ENCODE measurements at regions not wholly inside any gene's neighbourhood (a gene's known extent, or its start where the extent isn't known, plus 50 kb on each side); places are given as distances from the start of the nearest gene placed in this dataset.

GRCh38 chr6:74319292-74319691 is 623.3 kb downstream of the CD109 start:
- no peak overlapping the region for H2AFZ ChIP-seq (ENCODE audit: low read depth, low read length)
- no peaks in the 10 kb centered on the region for H3K79me2 ChIP-seq (replicated peaks; ENCODE audit: insufficient read depth, low read length)
- no peaks in the 10 kb centered on the region for H3K9me3 ChIP-seq (ENCODE audit: low read length)
- H3K27me3 ChIP-seq (ENCODE audit: insufficient read depth, low read depth, low read length), result no peaks in the 10 kb centered on the region
- no peaks in the 10 kb centered on the region for H3F3A ChIP-seq (ENCODE audit: insufficient read depth, low read length, poor library complexity, severe bottlenecking)
- H3K4me3 ChIP-seq (ENCODE audit: low read length), result no peak overlapping the region
- H3K36me3 ChIP-seq (ENCODE audit: insufficient read depth, low read length), result no peaks in the 10 kb centered on the region
- H3K27ac ChIP-seq (ENCODE audit: low read length), result no peak overlapping the region
- no peaks in the 10 kb centered on the region for H3K9me2 ChIP-seq (ENCODE audit: insufficient read depth, low read length)
- H4K20me1 ChIP-seq (ENCODE audit: insufficient read depth), result no peaks in the 10 kb centered on the region
- no peak overlapping the region for H3K9ac ChIP-seq (ENCODE audit: low read length)
- TF ChIP-seq CTCF (IDR thresholded peaks at IDR 0.05; ENCODE audit: poor library complexity, severe bottlenecking) (no peak), EZH2 (IDR thresholded peaks at IDR 0.05; ENCODE audit: borderline replicate concordance, insufficient read depth, low read length, poor library complexity, severe bottlenecking) (no peak), SMC3 (conservative IDR thresholded peaks at IDR 0.05; ENCODE audit: poor library complexity) (no peak), EP300 (conservative IDR thresholded peaks at IDR 0.05; ENCODE audit: poor library complexity, severe bottlenecking) (no peak), MXI1 (conservative IDR thresholded peaks at IDR 0.05; ENCODE audit: poor library complexity, severe bottlenecking) (no peak), REST (IDR thresholded peaks at IDR 0.05; ENCODE audit: borderline replicate concordance) (no peak), POLR2AphosphoS5 (IDR thresholded peaks at IDR 0.05) (no peak), TAF1 (IDR thresholded peaks at IDR 0.05; ENCODE audit: low read depth) (no peak)
- no peak overlapping the region for H3K4me2 ChIP-seq (ENCODE audit: low read length)

- Histone ChIP-seq H3K9me3 (ENCODE audit: low read length) (no peaks in the 10 kb centered on the region), H3F3A (ENCODE audit: insufficient read depth, low read length, poor library complexity, severe bottlenecking) (no peaks in the 10 kb centered on the region), H3K9me2 (ENCODE audit: insufficient read depth, low read length) (no peaks in the 10 kb centered on the region), H4K20me1 (ENCODE audit: insufficient read depth) (no peaks in the 10 kb centered on the region), H3K4me2 (ENCODE audit: low read length) (no peak overlapping the region), H2AFZ (ENCODE audit: low read depth, low read length) (no peak overlapping the region), H3K4me3 (ENCODE audit: low read length) (no peak overlapping the region), H3K27me3 (ENCODE audit: insufficient read depth, low read depth, low read length) (no peaks in the 10 kb centered on the region), H3K27ac (ENCODE audit: low read length) (no peak overlapping the region), H3K9ac (ENCODE audit: low read length) (no peak overlapping the region), H3K79me2 (replicated peaks; ENCODE audit: insufficient read depth, low read length) (no peaks in the 10 kb centered on the region), H3K36me3 (ENCODE audit: insufficient read depth, low read length) (no peaks in the 10 kb centered on the region)
- TF ChIP-seq CTCF (IDR thresholded peaks at IDR 0.05; ENCODE audit: poor library complexity, severe bottlenecking) (no peak), SMC3 (conservative IDR thresholded peaks at IDR 0.05; ENCODE audit: poor library complexity) (no peak), EP300 (conservative IDR thresholded peaks at IDR 0.05; ENCODE audit: poor library complexity, severe bottlenecking) (no peak), TAF1 (IDR thresholded peaks at IDR 0.05; ENCODE audit: low read depth) (no peak), EZH2 (IDR thresholded peaks at IDR 0.05; ENCODE audit: borderline replicate concordance, insufficient read depth, low read length, poor library complexity, severe bottlenecking) (no peak), RAD21 (conservative IDR thresholded peaks at IDR 0.05) (no peak), POLR2AphosphoS5 (IDR thresholded peaks at IDR 0.05) (no peak), MXI1 (conservative IDR thresholded peaks at IDR 0.05; ENCODE audit: poor library complexity, severe bottlenecking) (no peak), REST (IDR thresholded peaks at IDR 0.05; ENCODE audit: borderline replicate concordance) (no peak)
These were observed 622.7 kb downstream of the CD109 start for GRCh38 chr6:74318738-74319137.

All from neural cell (in vitro differentiated cells).